Astrocyte (in vitro differentiated cells and primary cell): ENCODE measurements at regions not wholly inside any gene's neighbourhood (a gene's known extent, or its start where the extent isn't known, plus 50 kb on each side); places are given as distances from the start of the nearest gene placed in this dataset.
A peak's percentile ranks its signal among the peaks of the same experiment; 100 is the strongest.

Experiments used
- DNase-seq: peaks from one replicate; pipeline ENCODE4 v3.0.0-alpha.2; 2010; ENCODE audit warnings: low read depth
- FAIRE-seq: peaks from 2 replicates; lab custom pipeline; 2011; peaks lifted over from hg19 to GRCh38; lab: Jason Lieb, UNC
- H2AFZ ChIP-seq: 2 replicates; pipeline ENCODE4 v1.6.0; 2012; ENCODE audit warnings: low read depth, low read length, inconsistent platforms
- H3K27ac ChIP-seq: 2 replicates; pipeline ENCODE4 v1.5.1; 2011; ENCODE audit warnings: low read depth, low read length, inconsistent platforms
- H3K27me3 ChIP-seq: 2 replicates; pipeline ENCODE4 v1.6.0; 2011; ENCODE audit warnings: low read length, inconsistent platforms; ENCODE audit not compliant: insufficient read depth
- H3K36me3 ChIP-seq: 2 replicates; pipeline ENCODE4 v1.5.1; 2011; ENCODE audit warnings: low read length, inconsistent platforms; ENCODE audit not compliant: insufficient read depth
- H3K4me1 ChIP-seq: 2 replicates; pipeline ENCODE4 v1.5.1; 2011; ENCODE audit warnings: low read length, inconsistent platforms; ENCODE audit not compliant: insufficient read depth
- H3K4me2 ChIP-seq: 2 replicates; pipeline ENCODE4 v1.6.0; 2012; ENCODE audit warnings: low read length, inconsistent platforms
- H3K4me3 ChIP-seq: 2 replicates; pipeline ENCODE4 v1.5.1; 2011; ENCODE audit warnings: low read depth, mild to moderate bottlenecking, low read length, inconsistent platforms; ENCODE audit not compliant: insufficient read depth
- H3K79me2 ChIP-seq: 2 replicates; pipeline ENCODE4 v1.6.0; 2012; ENCODE audit warnings: mild to moderate bottlenecking, low read length, inconsistent platforms; ENCODE audit not compliant: insufficient read depth
- H3K9ac ChIP-seq: 2 replicates; pipeline ENCODE4 v1.6.0; 2012; ENCODE audit warnings: mild to moderate bottlenecking, low read length, inconsistent platforms
- H3K9me3 ChIP-seq: 2 replicates; pipeline ENCODE4 v1.5.1; 2012; ENCODE audit warnings: low read depth, mild to moderate bottlenecking, low read length, inconsistent platforms; ENCODE audit not compliant: insufficient read depth
- H4K20me1 ChIP-seq: 2 replicates; pipeline ENCODE4 v1.6.0; 2012; ENCODE audit warnings: low read length, inconsistent platforms; ENCODE audit not compliant: insufficient read depth
- H3K27ac Mint-ChIP-seq: one replicate; pipeline ENCODE4 v1.8.0; 2021; ENCODE audit warnings: mild to moderate bottlenecking, mixed read lengths; ENCODE audit not compliant: unreplicated experiment
- H3K27me3 Mint-ChIP-seq: one replicate; pipeline ENCODE4 v1.8.0; 2021; ENCODE audit warnings: low read depth, mixed read lengths; ENCODE audit not compliant: unreplicated experiment
- H3K36me3 Mint-ChIP-seq: one replicate; pipeline ENCODE4 v1.8.0; 2021; ENCODE audit warnings: low read depth, mixed read lengths; ENCODE audit not compliant: unreplicated experiment
- H3K4me1 Mint-ChIP-seq: one replicate; pipeline ENCODE4 v1.8.0; 2021; ENCODE audit warnings: low read depth, mixed read lengths; ENCODE audit not compliant: unreplicated experiment
- H3K4me3 Mint-ChIP-seq: one replicate; pipeline ENCODE4 v1.8.0; 2021; ENCODE audit warnings: mild to moderate bottlenecking, moderate library complexity, mixed read lengths; ENCODE audit not compliant: unreplicated experiment
- H3K9me3 Mint-ChIP-seq: one replicate; pipeline ENCODE4 v1.8.0; 2021; ENCODE audit warnings: mild to moderate bottlenecking, mixed read lengths; ENCODE audit not compliant: unreplicated experiment
- EZH2 ChIP-seq: IDR thresholded peaks from 2 replicates; pipeline ENCODE4 v1.6.1; 2012; ENCODE audit warnings: mild to moderate bottlenecking, low read length, inconsistent platforms; ENCODE audit not compliant: insufficient read depth
- TF ChIP-seq, protein P1 (sequence below): IDR thresholded peaks from 2 replicates; pipeline ENCODE4 v1.5.1; 2011; ENCODE audit warnings: low read depth, mild to moderate bottlenecking, inconsistent platforms, low read length, moderate library complexity; ENCODE audit not compliant: insufficient read depth

DNA sequence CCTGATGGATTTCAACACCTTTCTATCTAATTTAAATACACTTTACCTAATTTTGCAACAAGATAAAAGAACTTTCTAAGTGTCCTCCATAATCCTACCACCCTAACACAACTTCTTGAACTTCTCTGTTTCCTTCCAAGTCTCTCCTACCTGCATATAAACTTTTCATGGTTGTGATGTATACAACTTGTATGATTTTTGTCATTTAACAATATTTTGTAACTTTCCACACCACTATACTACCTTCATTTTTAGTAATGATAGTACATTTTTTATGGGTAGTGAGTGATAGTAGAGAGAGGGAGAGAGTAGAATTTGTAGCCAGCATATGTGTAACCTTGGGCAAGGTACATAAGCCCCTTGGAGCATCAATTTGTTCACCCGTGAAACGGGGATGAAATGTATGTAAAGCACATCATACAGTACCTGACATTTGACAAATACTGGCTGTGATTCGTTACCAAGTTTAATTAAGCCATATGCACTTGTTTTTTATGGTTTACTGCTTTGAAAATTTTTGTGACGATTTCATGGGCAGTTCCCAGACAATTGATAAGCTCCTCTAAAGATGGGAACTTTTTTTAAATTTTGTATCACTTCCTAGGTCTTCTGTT lies 177.8 kb upstream of the SLC38A2 start:
- TF ChIP-seq, protein P1, sequence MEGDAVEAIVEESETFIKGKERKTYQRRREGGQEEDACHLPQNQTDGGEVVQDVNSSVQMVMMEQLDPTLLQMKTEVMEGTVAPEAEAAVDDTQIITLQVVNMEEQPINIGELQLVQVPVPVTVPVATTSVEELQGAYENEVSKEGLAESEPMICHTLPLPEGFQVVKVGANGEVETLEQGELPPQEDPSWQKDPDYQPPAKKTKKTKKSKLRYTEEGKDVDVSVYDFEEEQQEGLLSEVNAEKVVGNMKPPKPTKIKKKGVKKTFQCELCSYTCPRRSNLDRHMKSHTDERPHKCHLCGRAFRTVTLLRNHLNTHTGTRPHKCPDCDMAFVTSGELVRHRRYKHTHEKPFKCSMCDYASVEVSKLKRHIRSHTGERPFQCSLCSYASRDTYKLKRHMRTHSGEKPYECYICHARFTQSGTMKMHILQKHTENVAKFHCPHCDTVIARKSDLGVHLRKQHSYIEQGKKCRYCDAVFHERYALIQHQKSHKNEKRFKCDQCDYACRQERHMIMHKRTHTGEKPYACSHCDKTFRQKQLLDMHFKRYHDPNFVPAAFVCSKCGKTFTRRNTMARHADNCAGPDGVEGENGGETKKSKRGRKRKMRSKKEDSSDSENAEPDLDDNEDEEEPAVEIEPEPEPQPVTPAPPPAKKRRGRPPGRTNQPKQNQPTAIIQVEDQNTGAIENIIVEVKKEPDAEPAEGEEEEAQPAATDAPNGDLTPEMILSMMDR, result no peak
- no peak for TF ChIP-seq EZH2
- H3K4me1 ChIP-seq, result peaks cover 36% of the 10 kb centered on the region
- H3K9me3 Mint-ChIP-seq, result peaks cover 8% of the 10 kb centered on the region
- no peaks in the 10 kb centered on the region for H4K20me1 ChIP-seq
- peak overlapping the region; percentile 50 for H3K4me2 ChIP-seq
- peak overlapping the region; percentile 51 for H3K9ac ChIP-seq
- DNase-seq (no peak), FAIRE-seq (no peak)
- H3K36me3 Mint-ChIP-seq, result no peaks in the 10 kb centered on the region
- H2AFZ ChIP-seq, result no peak overlapping the region
- no peak overlapping the region for H3K4me3 Mint-ChIP-seq
- H3K27me3 Mint-ChIP-seq, result no peaks in the 10 kb centered on the region
- no peaks in the 10 kb centered on the region for H3K36me3 ChIP-seq
- peaks cover 5% of the 10 kb centered on the region for H3K9me3 ChIP-seq
- no peaks in the 10 kb centered on the region for H3K27me3 ChIP-seq
- no peaks in the 10 kb centered on the region for H3K79me2 ChIP-seq
- H3K27ac Mint-ChIP-seq, result peak overlapping the region; percentile 78
- peak overlapping the region; percentile 75 for H3K27ac ChIP-seq
- no peak overlapping the region for H3K4me3 ChIP-seq
- H3K4me1 Mint-ChIP-seq, result peaks cover 44% of the 10 kb centered on the region

GRCh38 chr12:46549527-46550265 lies 177.1 kb upstream of the SLC38A2 start:
- Histone ChIP-seq H3K4me1 (peaks cover 29% of the 10 kb centered on the region), H3K4me2 (peak overlapping the region; percentile 50), H3K9ac (peak overlapping the region; percentile 51), H3K27ac (peak overlapping the region; percentile 75), H3K27me3 (no peaks in the 10 kb centered on the region), H2AFZ (peak overlapping the region; percentile 47), H4K20me1 (no peaks in the 10 kb centered on the region), H3K36me3 (no peaks in the 10 kb centered on the region), H3K79me2 (no peaks in the 10 kb centered on the region), H3K4me3 (no peak overlapping the region), H3K9me3 (peaks cover 5% of the 10 kb centered on the region)
- no peaks in the 10 kb centered on the region for H3K36me3 Mint-ChIP-seq
- H3K27me3 Mint-ChIP-seq, result no peaks in the 10 kb centered on the region
- DNase-seq, result peak; percentile 78
- no peak for FAIRE-seq
- H3K4me1 Mint-ChIP-seq, result peaks cover 39% of the 10 kb centered on the region
- no peak overlapping the region for H3K4me3 Mint-ChIP-seq
- TF ChIP-seq, protein P1, result no peak
- TF ChIP-seq EZH2, result no peak
- H3K27ac Mint-ChIP-seq, result peak overlapping the region; percentile 78
- H3K9me3 Mint-ChIP-seq, result peaks cover 8% of the 10 kb centered on the region
